Fibroblast of peridontal ligament (primary cell): ENCODE measurements at regions not wholly inside any gene's neighbourhood (a gene's known extent, or its start where the extent isn't known, plus 50 kb on each side); places are given as distances from the start of the nearest gene placed in this dataset.

Experiments used
- DNase-seq: peaks from one replicate; pipeline ENCODE4 v3.0.0-alpha.2; 2010; ENCODE audit errors: extremely low read depth

- no peak for DNase-seq
Measured at GRCh38 chr6:22668717-22669116, 99.4 kb downstream of the HDGFL1 start.

DNA sequence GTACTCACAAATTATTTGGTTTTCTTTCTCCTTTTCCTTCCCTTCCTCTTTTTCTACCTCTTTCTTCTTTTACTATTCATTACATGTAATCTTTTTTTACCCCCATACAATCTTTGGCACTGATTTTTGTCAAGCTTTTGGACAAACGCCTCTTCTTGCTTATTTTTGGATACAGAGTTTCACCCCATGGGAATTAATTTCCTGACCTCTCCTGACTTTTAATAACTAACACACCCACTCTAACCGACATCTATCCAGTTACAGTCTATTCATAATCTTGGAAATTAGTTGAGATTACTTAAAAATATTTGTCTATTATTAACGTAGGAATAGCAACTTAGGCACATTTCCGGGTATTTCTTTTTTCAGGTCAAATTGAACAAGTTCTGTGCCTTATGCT, 101.2 kb downstream of the HDGFL1 start:
- DNase-seq: peak; percentile 12

- no peak for DNase-seq
Measured at GRCh38 chr6:22673474-22673873, 104.1 kb downstream of the HDGFL1 start.

DNA sequence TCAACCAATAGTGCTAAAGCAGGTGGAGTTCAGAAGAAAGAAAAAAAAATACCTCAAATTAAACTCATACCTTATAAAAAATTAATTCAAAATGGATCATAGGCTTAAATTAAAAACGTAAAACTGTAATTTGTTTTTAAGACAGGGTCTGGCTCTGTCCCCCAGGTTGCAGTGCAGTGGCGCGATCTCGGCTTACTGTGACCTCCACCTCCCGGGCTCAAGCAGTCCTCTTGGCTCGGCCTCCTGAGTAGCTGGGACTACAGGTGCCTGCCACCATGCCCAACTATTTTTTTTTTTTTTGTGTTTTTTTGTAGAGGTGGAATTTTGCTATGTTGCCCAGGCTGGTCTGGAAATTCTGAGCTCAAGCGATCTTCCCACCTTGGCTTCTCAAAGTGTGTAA, 111.6 kb downstream of the HDGFL1 start:
- no peak for DNase-seq

DNA sequence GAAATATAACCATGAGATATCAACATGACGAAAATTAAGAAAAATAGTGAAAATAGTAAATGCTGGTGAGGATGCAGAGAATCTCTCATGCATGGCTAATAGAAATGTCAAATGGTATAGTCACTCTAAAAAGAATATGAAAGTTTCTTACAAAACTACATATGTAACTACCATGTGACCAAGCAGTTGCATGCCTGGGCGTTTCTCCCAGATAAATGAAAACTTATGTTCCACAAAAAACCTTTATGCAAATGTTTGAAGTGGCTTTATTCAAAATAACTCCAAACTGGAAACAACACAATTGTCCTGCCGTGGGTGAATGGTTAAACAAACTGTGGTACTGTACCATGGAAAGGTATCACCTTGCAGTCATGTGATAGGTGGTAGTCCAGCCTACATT, 112.4 kb downstream of the HDGFL1 start:
- peak; percentile 68 for DNase-seq

DNA sequence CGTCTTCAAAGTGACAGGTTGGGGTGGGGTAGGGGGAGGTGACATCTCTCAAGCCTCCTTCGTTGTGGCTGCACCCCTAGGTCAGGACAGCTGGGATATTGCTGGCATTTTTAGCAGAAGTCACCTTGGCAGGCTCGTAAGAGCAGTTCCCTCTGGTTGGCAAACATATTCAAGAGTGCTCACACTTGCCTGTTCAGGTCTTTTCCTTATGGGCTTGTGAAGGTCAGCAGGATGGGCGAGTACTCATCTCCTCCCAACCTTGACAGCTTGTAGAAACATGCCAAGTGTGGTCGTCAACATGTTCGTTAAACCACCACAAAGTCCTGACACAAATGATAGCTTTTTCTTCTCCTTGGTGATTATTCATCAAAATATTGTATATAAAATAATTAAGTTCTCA, 113.6 kb downstream of the HDGFL1 start:
- DNase-seq: no peak

GRCh38 chr6:22690446-22690845, 121.1 kb downstream of the HDGFL1 start:
- no peak for DNase-seq

DNA sequence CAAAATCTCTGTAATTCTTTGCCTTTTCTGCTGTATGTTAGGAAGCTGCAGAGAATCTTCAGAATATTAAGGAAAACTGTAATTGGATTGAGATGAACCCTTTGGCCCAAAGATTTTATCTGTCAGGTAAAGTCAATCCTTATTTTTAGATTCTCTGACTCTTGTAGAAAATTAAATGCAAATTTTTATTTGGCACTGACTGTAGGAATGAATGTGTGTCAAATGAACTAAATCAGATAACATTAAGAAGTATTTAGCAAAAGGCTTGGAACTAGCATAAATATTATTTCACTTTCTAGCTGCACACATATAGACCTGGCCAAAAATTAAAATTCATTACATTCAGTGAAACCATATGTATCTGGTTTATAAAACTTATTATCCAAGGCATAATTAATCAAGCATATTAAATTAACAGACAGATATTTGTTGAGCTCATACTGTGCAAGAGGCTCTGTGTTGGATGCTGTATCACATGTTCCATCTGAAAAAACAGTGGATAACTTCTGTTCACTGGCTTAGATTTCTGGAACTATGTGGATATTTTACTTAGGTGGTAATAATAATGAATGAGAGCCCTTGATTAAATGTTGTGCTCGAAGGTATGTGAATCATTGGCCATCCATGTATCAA, 124.8 kb downstream of the HDGFL1 start:
- no peak for DNase-seq

- no peak for DNase-seq
Measured at GRCh38 chr6:22696481-22696880, 127.1 kb downstream of the HDGFL1 start.

DNA sequence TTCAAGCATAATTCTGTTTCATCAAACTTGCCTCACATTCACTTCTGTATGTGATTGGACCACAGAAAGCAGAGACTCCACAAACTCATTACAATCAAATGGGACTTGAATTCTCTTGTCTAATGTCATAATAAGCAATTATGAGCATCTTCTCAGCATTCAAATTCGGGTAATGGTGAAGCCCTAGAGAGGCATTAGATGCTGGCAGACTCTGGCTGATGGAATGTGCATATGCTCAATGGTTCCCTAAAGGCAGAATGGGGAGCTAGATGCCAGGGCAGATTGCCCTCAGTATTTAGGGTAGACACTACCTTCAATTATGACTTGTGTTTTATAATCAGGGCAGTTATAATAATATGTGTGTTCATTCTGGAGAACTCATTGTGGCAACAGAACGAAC, 127.9 kb downstream of the HDGFL1 start:
- no peak for DNase-seq

DNA sequence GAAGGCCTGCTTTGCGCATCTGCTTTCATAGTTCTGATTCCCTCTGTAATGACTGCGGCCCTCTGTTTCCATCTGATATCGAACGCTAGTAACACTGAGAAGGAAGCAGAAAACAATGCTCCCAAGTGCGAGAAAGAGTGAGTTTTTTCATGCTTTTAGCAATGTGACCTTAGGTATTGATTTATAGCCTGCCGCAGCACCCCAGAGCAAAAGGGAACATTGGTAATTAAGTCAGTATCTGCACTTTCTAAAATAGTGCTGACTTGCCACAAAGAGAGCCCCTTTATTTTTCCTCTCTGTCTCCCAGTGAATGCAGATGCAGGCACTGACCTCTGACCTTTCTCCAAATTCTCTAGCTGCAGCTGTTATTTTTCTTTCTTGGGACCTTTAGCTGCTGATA, 129.8 kb downstream of the HDGFL1 start:
- DNase-seq: no peak

DNA sequence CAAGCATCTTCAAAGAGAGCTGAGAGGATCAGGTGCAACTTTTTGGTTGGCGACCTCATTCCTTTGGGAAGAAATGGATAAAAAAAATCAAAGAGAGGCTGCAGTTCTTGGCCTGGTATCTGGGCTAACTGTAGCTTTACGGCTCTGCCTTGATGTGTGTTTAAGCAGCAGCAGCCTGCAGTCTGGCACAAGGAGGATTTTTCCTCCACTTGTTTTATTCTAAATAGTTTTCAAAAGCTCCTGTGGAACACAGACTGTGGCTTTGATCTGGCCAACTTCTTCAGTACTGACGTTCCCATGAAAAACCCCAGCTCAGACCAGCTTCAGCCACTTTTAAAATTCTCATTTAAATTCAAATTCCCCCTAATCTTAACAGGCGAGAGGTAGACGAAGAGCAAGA, 137.3 kb downstream of the HDGFL1 start:
- DNase-seq: no peak

- DNase-seq: no peak
Measured at GRCh38 chr6:22708469-22708868, 139.1 kb downstream of the HDGFL1 start.

GRCh38 chr6:22709803-22710202, 140.4 kb downstream of the HDGFL1 start:
- DNase-seq: no peak

DNA sequence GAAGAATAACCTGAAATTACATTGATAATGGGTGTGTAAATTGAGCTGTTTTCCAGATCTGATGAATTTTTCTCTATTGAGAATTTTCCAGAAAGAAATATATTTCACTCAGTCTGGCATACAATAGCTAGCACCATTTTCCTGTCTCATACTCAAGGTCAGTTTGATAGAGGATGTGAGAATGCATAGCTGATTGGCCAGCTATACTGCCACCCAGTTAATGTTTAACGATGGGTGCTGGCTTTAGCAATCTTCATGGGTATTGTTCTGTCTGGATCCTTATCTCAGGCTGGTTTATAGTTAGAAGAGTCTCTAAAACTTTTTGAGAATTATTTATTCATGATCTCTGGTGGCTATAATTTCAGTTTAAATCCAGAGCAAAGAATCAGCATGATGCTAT, 147.4 kb downstream of the HDGFL1 start:
- no peak for DNase-seq

- no peak for DNase-seq
Measured at GRCh38 chr6:22717915-22718314, 148.5 kb downstream of the HDGFL1 start.

- DNase-seq: no peak
Measured at GRCh38 chr6:22722913-22723312, 153.5 kb downstream of the HDGFL1 start.

DNA sequence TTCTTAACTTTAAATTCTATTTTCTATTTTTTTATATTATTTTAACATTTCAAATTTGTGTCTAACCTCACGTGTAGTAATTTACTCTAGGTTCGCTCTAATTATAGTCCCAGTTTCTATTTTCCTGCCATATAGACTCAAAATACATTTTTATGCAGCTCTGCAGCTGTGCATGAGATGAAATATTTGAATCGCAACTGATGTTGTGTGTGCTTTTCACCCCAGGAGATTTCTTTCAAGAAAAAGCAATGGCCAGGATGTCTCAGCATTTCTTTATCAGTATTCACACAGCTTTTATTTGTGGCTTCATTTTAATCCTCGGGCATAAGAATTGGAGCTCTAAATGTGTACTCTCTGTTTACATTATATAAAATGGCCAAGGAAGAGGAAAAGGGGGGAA, 157.6 kb downstream of the HDGFL1 start:
- no peak for DNase-seq

DNA sequence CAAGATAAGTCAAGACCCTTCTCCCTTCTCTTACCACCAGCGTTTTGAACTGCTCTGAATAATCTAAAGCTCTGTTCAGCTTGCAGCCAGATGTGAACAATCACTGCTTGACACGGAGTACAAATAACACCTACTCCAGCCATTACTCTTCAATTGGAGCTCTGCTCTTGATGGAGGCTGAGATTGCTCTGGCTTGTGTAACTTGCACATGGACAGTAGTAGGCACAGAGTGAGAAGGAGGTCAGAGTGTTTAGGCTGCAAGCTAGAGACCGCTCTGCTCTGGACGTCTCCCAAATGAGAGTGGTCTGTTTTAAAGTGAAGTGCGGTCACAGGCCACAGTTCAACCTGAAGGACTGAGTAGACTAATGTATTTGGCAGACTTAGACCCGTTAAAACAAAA, 158.3 kb downstream of the HDGFL1 start:
- no peak for DNase-seq

- DNase-seq: peak; percentile 57
Measured at GRCh38 chr6:22732176-22732970, 163.0 kb downstream of the HDGFL1 start.

DNA sequence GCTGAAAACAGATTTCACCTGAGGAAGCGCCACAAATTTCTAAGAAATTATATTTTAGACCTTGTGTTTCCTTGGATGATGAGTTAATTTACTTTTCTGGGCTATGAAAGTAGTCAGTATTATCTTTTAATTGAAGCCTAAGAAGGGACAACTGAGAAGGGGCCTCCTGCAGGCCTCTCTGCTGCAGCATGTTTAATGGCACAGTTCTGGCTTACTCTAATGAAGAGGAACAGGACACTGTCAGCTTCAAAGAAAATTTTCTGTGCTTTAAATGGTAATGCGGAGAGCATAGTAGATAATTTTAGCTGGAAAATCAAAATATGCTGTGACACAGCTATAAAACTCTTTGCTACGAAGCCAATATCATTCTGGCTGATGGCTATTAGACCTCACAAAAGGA, 167.4 kb downstream of the HDGFL1 start:
- DNase-seq: no peak

GRCh38 chr6:22737331-22737730, 168.0 kb downstream of the HDGFL1 start:
- DNase-seq: peak; percentile 58

DNA sequence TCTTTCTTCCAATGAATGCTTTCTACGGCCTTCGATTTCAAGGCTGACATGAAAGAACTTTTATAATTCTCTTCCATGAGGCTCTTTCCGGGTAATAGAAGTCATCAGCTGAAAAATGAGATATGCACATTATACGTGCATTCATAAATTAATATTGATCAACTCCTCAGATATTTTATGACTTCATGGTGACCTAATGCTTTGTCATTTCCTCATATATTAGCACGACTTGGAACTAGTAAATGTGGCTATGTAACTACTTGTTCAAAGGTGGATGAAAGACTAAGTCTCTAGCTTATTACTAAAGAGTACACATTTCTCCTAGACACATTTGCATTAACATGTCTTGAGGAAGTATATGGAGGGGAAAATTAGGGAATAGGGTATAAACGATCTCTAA, 168.8 kb downstream of the HDGFL1 start:
- DNase-seq: no peak

DNA sequence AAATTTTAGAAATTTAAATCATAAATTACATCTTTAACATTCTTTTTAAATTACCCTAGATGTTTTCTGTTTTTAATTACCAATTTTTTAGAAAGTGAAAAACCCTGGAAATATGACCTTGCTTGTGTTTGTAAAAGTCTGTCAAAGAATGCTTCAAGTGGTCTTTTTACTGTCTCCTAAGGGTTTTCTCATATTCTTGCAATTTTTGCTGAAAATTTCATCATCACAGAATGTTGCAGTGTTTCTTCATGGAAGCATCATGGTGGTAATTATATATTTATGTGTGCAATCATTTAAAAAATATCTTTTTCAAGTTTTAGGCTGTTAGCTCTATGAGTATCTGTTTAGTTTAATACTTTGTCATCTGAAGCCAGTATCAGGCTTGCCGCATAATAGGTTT, 178.2 kb downstream of the HDGFL1 start:
- peak; percentile 64 for DNase-seq
